ENCODE measurements at regions not wholly inside any gene's neighbourhood (a gene's known extent, or its start where the extent isn't known, plus 50 kb on each side); places are given as distances from the start of the nearest gene placed in this dataset.
"Not testable (repeated sequence)": the region's sequence is repeated elsewhere in the genome, so short reads cannot be mapped to it uniquely, and the experiment has no call there.

DNA sequence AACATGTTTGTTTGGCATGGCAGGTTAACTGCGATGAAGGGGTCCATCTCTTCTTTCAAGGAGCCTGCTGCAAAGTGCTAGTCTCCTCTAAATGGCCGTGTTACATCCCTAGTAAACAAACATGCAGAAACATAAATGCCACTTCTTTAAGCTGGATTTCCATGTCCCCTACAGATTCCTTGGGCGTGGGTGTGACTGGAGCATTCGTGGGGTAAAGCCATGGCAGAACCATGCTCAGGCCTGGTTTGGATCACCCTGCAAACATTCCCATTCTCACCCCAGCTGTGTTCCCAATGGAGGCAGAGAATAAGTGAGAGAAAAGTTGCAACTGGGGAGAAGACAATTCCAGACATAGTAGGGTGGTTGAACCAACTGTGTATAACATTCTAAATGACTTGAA, 208.0 kb upstream of the FAM240B start:
- not testable (repeated sequence) for H3K4me3 ChIP-seq (ENCODE audit: insufficient read length, low read depth); H3K9ac ChIP-seq (ENCODE audit: insufficient read length, low read depth); H3K4me1 ChIP-seq (ENCODE audit: insufficient read depth, insufficient read length)

DNA sequence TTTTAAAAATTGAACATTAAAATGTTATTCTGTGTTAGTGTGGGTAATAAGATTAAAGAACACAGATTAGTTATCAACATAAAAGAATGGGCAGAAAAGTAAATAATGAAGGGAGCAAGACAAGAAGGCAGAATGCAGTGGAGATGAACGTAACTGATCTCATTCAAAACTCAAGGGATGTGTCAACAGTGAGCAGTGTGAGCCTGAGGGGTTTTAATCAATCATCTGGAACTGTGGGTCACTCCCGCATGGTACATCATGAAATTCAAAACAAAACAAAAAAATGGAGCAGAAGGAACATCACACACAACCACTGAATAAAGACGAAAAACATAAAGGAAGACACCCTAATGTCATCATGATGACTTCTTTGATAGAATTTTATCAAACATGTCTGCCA, 206.6 kb upstream of the FAM240B start:
- not testable (repeated sequence) for H3K4me1 ChIP-seq (ENCODE audit: insufficient read depth, insufficient read length); H3K36me3 ChIP-seq (ENCODE audit: insufficient read depth, insufficient read length, low read length); H3K9me3 ChIP-seq (ENCODE audit: insufficient read depth, low read length); DNase-seq (ENCODE audit: low read depth, low spot score); H3K9ac ChIP-seq (ENCODE audit: insufficient read length, low read depth); H3K27me3 ChIP-seq (ENCODE audit: insufficient read depth, insufficient read length); H3K4me3 ChIP-seq (ENCODE audit: insufficient read length, low read depth)

More for the DNA sequence above, 208.0 kb upstream of the FAM240B start:
- DNase-seq (ENCODE audit: low read depth, low spot score); H3K9me3 ChIP-seq (ENCODE audit: insufficient read depth, low read length); H3K36me3 ChIP-seq (ENCODE audit: insufficient read depth, insufficient read length, low read length); H3K27me3 ChIP-seq (ENCODE audit: insufficient read depth, insufficient read length): not testable (repeated sequence)

DNA sequence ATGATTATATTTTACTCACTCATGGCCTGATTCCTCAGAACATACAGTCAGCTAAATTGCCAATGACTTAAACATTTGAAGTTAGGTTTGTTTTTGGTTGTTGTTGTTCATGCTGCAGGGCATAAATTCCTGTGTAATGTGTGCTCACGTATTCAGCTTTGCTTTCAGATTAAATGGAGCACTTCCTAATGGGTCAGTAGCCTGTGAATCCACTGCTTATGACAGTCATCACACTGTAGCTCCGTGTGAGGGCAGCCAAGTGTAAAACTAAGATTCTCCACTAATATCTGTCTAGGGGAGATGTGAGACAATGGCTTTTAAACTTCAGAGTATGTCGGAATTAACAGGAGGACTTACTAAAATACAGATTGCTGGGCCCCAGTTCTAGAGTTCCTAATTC, 201.3 kb upstream of the FAM240B start:
- H3K36me3 ChIP-seq (ENCODE audit: insufficient read depth, insufficient read length, low read length) = not testable (repeated sequence)

DNA sequence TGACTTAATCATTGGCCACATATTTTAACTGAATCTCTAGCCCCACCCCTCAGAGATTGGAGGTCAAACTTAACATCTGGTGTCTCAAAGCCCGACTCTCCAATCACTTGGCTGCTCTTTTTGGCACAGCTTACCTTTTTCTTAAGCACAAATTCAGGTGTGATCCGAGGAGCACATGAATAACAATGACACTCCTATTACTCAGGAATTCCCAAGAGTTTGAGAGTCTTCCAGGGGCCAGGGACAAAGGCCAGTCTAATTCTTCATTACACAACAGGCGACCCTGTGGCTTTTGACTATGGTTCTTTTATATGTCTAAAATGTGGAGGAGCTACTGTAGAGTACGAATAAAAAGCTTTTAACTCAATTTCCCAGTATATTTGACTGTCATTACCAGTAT, 190.7 kb upstream of the FAM240B start:
- not testable (repeated sequence) for H3K27me3 ChIP-seq (ENCODE audit: insufficient read depth, insufficient read length); H3K4me3 ChIP-seq (ENCODE audit: insufficient read length, low read depth); H3K9ac ChIP-seq (ENCODE audit: insufficient read length, low read depth); H3K4me1 ChIP-seq (ENCODE audit: insufficient read depth, insufficient read length); H3K9me3 ChIP-seq (ENCODE audit: insufficient read depth, low read length); H3K36me3 ChIP-seq (ENCODE audit: insufficient read depth, insufficient read length, low read length)
- DNase-seq (ENCODE audit: low read depth, low spot score) = peak; percentile 0

More for the DNA sequence above, 201.3 kb upstream of the FAM240B start:
- H3K4me1 ChIP-seq (ENCODE audit: insufficient read depth, insufficient read length); H3K4me3 ChIP-seq (ENCODE audit: insufficient read length, low read depth); H3K27me3 ChIP-seq (ENCODE audit: insufficient read depth, insufficient read length); H3K9ac ChIP-seq (ENCODE audit: insufficient read length, low read depth); DNase-seq (ENCODE audit: low read depth, low spot score); H3K9me3 ChIP-seq (ENCODE audit: insufficient read depth, low read length): not testable (repeated sequence)

DNA sequence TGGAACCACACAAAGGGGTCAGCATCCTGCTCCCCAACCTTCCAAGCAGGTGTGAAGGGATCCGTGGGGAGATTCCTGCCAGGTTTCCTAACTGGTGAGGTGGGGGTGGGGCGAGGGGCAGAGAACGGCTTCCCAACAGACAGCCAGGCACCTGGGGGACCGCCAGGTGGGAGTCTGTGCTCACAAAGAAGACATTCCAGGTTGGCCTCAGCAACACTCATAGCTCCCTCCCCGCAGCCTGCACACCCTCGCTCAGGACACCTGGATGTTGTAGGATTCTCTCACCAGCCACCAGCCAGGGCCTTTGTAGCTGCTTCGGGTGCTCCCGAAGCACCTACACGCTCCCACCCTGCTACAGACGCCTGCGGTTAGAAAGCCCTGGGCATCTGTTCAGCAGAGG, 184.8 kb upstream of the FAM240B start:
- DNase-seq (ENCODE audit: low read depth, low spot score); H3K9ac ChIP-seq (ENCODE audit: insufficient read length, low read depth); H3K27me3 ChIP-seq (ENCODE audit: insufficient read depth, insufficient read length); H3K4me3 ChIP-seq (ENCODE audit: insufficient read length, low read depth); H3K9me3 ChIP-seq (ENCODE audit: insufficient read depth, low read length); H3K36me3 ChIP-seq (ENCODE audit: insufficient read depth, insufficient read length, low read length); H3K4me1 ChIP-seq (ENCODE audit: insufficient read depth, insufficient read length): not testable (repeated sequence)

DNA sequence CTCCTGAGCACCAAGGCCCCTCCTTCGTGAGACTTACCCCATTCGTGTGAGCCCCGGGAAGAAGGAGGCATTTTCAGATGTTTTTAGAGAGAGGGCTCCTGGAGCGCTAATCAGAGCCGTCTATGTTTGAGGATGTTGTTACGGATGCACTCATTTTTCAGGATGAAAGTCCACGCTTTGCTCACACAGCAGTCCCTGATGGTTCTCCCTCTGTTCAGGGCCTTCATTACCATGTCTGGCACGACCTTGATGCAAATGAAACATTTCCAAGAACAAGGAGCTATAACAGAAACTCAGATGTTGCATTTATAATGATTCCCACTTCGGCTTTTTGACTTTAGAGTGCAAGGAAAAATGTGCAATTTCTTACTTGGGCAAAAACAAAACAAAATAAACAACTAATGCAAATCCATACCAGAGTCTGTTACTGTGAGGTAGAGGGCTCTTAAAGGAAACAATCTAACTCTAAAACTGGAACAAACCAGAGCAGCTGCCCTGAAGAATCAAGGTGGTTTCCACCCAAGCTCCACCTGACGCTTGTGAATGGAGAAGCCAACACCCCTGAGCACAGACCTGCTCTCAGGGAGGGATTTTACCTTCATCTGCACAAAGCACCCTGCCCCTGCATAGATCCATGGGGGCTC, 181.7 kb upstream of the FAM240B start:
- not testable (repeated sequence) for H3K9me3 ChIP-seq (ENCODE audit: insufficient read depth, low read length); H3K4me1 ChIP-seq (ENCODE audit: insufficient read depth, insufficient read length); H3K4me3 ChIP-seq (ENCODE audit: insufficient read length, low read depth); DNase-seq (ENCODE audit: low read depth, low spot score); H3K36me3 ChIP-seq (ENCODE audit: insufficient read depth, insufficient read length, low read length); H3K9ac ChIP-seq (ENCODE audit: insufficient read length, low read depth); H3K27me3 ChIP-seq (ENCODE audit: insufficient read depth, insufficient read length)

DNA sequence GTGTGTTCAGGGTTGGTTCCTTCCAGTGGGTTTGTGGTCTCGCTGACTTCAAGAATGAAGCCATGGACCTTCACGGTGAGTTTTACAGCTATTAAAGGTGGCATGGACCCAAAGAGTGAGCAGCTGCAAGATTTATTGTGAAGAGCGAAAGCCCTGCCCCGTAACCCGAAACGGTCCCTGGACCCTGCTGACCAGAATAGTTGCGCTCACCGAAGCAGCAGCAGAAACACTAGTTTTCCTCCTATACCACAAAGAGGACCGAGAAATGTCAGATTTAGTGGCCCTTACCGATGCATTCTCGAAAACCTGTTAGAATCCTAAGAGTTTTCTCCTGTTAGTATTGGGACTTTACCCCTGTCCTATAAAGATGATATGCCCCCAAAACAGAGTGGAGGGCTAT, 176.5 kb upstream of the FAM240B start:
- not testable (repeated sequence) for H3K4me1 ChIP-seq (ENCODE audit: insufficient read depth, insufficient read length); DNase-seq (ENCODE audit: low read depth, low spot score); H3K4me3 ChIP-seq (ENCODE audit: insufficient read length, low read depth); H3K36me3 ChIP-seq (ENCODE audit: insufficient read depth, insufficient read length, low read length); H3K9ac ChIP-seq (ENCODE audit: insufficient read length, low read depth); H3K9me3 ChIP-seq (ENCODE audit: insufficient read depth, low read length); H3K27me3 ChIP-seq (ENCODE audit: insufficient read depth, insufficient read length)

DNA sequence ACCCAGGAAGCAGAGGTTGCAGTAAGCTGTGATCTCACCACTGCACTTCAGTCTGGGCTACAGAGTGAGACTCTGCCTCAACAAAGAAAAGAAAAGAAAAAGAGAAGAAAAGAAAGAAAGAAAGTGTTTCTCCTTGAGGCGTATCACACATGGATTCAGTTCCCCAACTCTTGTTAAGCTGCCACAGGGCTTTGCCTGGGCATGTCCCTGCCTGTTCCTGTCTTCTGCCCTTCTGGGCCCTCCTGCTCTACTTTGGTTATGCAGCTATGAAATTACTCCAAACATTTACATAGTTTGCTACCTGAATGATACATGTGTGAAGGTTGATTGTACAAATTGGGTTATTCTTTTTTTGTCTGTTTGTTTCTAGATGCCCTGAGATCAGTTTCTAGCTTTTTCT, 175.3 kb upstream of the FAM240B start:
- H3K4me3 ChIP-seq (ENCODE audit: insufficient read length, low read depth); H3K4me1 ChIP-seq (ENCODE audit: insufficient read depth, insufficient read length); H3K36me3 ChIP-seq (ENCODE audit: insufficient read depth, insufficient read length, low read length); H3K9ac ChIP-seq (ENCODE audit: insufficient read length, low read depth); H3K9me3 ChIP-seq (ENCODE audit: insufficient read depth, low read length); DNase-seq (ENCODE audit: low read depth, low spot score); H3K27me3 ChIP-seq (ENCODE audit: insufficient read depth, insufficient read length): not testable (repeated sequence)

DNA sequence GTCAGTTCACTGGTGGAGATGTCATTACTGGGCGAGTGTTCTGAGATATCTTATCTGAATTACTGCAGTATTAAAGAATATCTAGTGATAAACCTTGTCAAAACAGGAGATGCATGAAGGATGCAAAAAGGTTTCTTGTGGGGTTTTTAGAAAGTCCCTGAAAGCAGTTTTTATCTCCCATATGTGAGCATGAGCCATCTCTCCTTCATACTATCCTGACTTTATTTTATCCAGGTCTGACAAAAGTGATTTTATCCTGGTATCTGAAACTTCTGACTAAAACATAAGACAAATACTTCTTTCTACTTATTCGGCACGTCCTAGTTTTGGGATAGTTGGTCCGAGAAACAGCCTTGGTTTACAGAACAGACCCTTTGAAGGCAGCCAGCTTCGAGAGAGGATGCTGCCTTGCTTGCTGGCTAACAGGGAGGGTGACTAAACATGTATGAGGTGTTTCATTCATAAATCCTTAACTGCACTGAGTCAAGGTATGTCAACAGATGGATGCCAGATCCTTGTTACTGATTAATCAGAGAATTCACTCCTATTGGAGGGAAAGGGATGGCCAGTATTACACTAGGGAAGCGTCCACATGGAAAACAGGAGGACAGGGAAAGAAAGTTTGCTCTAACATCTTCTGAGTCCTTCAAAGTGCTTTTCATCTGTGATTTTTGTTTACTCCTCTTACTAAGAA, 172.8 kb upstream of the FAM240B start:
- not testable (repeated sequence) for H3K36me3 ChIP-seq (ENCODE audit: insufficient read depth, insufficient read length, low read length); H3K9ac ChIP-seq (ENCODE audit: insufficient read length, low read depth); H3K4me1 ChIP-seq (ENCODE audit: insufficient read depth, insufficient read length); H3K9me3 ChIP-seq (ENCODE audit: insufficient read depth, low read length); H3K27me3 ChIP-seq (ENCODE audit: insufficient read depth, insufficient read length); DNase-seq (ENCODE audit: low read depth, low spot score); H3K4me3 ChIP-seq (ENCODE audit: insufficient read length, low read depth)

DNA sequence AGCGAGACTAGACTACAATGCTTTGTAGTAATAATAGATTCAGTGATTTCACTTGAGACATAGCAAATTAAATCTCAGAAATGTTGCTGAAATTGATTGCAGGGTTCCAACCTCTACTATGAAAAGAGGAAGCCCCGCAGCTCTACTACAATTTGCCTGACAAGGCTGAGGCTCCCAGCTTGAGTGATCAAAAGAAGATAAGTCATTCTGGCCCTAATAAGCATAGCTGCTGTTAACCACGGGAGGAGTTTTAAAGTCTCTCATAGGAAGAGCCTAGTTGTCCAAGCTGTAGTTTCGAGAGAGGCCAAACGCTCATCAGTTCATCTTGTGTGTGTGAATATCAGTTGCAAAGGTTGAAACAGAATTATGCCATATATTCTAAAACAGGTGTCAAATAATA, 166.1 kb upstream of the FAM240B start:
- H3K4me3 ChIP-seq (ENCODE audit: insufficient read length, low read depth); DNase-seq (ENCODE audit: low read depth, low spot score); H3K4me1 ChIP-seq (ENCODE audit: insufficient read depth, insufficient read length); H3K36me3 ChIP-seq (ENCODE audit: insufficient read depth, insufficient read length, low read length); H3K9me3 ChIP-seq (ENCODE audit: insufficient read depth, low read length); H3K9ac ChIP-seq (ENCODE audit: insufficient read length, low read depth); H3K27me3 ChIP-seq (ENCODE audit: insufficient read depth, insufficient read length): not testable (repeated sequence)

DNA sequence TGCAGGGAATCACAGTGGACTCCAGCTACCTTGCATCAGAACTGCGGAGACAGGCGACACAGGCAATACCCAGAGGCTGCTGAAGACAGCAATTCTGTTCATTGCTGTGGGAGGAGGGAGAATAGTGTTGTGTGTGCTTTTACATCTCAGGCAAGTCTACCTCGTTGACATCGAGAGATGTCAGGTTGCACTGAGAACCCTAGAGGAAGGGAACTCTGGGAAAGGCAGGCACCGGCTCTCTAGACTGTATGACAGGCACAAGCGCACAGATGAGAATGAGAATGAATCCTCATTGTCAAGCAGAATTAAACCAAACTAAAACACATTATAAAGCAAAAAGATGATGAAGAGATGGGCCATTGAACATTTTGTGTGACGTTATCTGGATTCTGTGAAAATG, 155.7 kb upstream of the FAM240B start:
- not testable (repeated sequence) for H3K4me3 ChIP-seq (ENCODE audit: insufficient read length, low read depth); H3K36me3 ChIP-seq (ENCODE audit: insufficient read depth, insufficient read length, low read length); H3K9me3 ChIP-seq (ENCODE audit: insufficient read depth, low read length); H3K4me1 ChIP-seq (ENCODE audit: insufficient read depth, insufficient read length); H3K27me3 ChIP-seq (ENCODE audit: insufficient read depth, insufficient read length); H3K9ac ChIP-seq (ENCODE audit: insufficient read length, low read depth); DNase-seq (ENCODE audit: low read depth, low spot score)

DNA sequence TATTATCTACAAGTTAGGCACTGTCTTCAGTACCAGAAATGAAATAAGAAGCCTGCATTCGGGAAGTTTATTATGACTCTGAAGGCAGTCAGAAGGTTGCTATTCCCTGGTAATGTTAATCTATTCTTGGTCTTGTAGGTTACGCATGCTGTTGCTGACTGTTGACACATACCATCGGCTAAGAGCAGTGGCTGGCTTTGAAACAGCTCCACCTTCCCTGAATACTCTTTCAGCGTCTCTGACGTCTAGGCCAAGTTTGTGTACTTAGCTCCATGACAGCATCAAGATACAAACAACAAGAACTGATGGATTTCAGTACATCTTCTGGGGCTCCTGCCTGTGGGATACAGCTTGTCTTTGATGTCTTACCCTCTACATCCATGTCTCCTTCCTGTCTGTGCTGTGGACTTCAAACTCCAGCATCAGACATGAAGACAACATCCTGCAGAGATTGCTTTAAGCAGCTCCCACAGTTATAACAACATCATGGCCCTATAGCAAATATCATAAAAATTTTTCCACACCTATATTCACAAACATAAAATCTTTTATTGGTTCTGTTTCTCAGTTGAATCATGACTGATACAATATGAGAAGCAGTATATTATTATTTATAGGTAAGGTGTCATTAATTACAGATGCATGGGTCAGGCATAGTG, 151.5 kb upstream of the FAM240B start:
- H3K4me3 ChIP-seq (ENCODE audit: insufficient read length, low read depth); H3K36me3 ChIP-seq (ENCODE audit: insufficient read depth, insufficient read length, low read length); H3K9ac ChIP-seq (ENCODE audit: insufficient read length, low read depth); H3K27me3 ChIP-seq (ENCODE audit: insufficient read depth, insufficient read length); H3K9me3 ChIP-seq (ENCODE audit: insufficient read depth, low read length); H3K4me1 ChIP-seq (ENCODE audit: insufficient read depth, insufficient read length); DNase-seq (ENCODE audit: low read depth, low spot score): not testable (repeated sequence)

All from NT2/D1 (cell line).